Upper lobe of right lung (tissue), 1 donor: ENCODE measurements at regions not wholly inside any gene's neighbourhood (a gene's known extent, or its start where the extent isn't known, plus 50 kb on each side); places are given as distances from the start of the nearest gene placed in this dataset.

ENCODE experiments used
- ATAC-seq: fragments of 200-7000 bp; cut with Tn5 transposase; one replicate; pipeline ENCODE4 v1.9.1; 2020; ENCODE audit warnings: mild to moderate bottlenecking, moderate library complexity
- DNase-seq: peaks from one replicate; pipeline ENCODE4 v3.0.0-alpha.2; 2020
- H3K27ac ChIP-seq: fragments of 200-600 bp; one replicate; pipeline ENCODE4 v1.8.0; 2022
- H3K27me3 ChIP-seq: fragments of 200-600 bp; one replicate; pipeline ENCODE4 v1.8.0; 2022; ENCODE audit warnings: mild to moderate bottlenecking
- H3K36me3 ChIP-seq: fragments of 200-600 bp; one replicate; pipeline ENCODE4 v1.8.0; 2022
- H3K4me1 ChIP-seq: fragments of 200-600 bp; one replicate; pipeline ENCODE4 v1.8.0; 2022
- H3K4me3 ChIP-seq: fragments of 200-600 bp; one replicate; pipeline ENCODE4 v1.8.0; 2022; ENCODE audit warnings: mild to moderate bottlenecking
- H3K9me3 ChIP-seq: fragments of 200-600 bp; one replicate; pipeline ENCODE4 v1.8.0; 2022
- intact Hi-C: fragments of 100-400 bp; cut with DNase I; formaldehyde crosslinking; loops from one replicate; pipeline ENCODE4 v1.11.0; 2022
- TF ChIP-seq, protein P1 (sequence below): fragments of 200-600 bp; IDR thresholded peaks from one replicate; pipeline ENCODE4 v1.8.0; 2022; ENCODE audit warnings: antibody characterized with exemption
- donor health status: DM: no; HTN: yes; CAD: no; lungs with severe emphysema.

GRCh38 chr9:113650207-113651131 lies 186.9 kb downstream of the RGS3 start:
- no peak overlapping the region for H3K4me3 ChIP-seq
- intact Hi-C loops: no loop called here
- H3K27me3 ChIP-seq: no peaks in the 10 kb centered on the region
- ATAC-seq (no peak), DNase-seq (peak; percentile 48)
- no peaks in the 10 kb centered on the region for H3K9me3 ChIP-seq
- peaks cover 14% of the 10 kb centered on the region for H3K4me1 ChIP-seq
- TF ChIP-seq, protein P1, sequence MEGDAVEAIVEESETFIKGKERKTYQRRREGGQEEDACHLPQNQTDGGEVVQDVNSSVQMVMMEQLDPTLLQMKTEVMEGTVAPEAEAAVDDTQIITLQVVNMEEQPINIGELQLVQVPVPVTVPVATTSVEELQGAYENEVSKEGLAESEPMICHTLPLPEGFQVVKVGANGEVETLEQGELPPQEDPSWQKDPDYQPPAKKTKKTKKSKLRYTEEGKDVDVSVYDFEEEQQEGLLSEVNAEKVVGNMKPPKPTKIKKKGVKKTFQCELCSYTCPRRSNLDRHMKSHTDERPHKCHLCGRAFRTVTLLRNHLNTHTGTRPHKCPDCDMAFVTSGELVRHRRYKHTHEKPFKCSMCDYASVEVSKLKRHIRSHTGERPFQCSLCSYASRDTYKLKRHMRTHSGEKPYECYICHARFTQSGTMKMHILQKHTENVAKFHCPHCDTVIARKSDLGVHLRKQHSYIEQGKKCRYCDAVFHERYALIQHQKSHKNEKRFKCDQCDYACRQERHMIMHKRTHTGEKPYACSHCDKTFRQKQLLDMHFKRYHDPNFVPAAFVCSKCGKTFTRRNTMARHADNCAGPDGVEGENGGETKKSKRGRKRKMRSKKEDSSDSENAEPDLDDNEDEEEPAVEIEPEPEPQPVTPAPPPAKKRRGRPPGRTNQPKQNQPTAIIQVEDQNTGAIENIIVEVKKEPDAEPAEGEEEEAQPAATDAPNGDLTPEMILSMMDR: no peak
- no peak overlapping the region for H3K27ac ChIP-seq
- H3K36me3 ChIP-seq: no peaks in the 10 kb centered on the region

GRCh38 chr9:113651896-113652295 lies 188.4 kb downstream of the RGS3 start:
- intact Hi-C loops: no loop called here

GRCh38 chr9:113652355-113653152 lies 189.0 kb downstream of the RGS3 start:
- H3K27ac ChIP-seq: no peak overlapping the region
- no peak overlapping the region for H3K4me3 ChIP-seq
- peaks cover 20% of the 10 kb centered on the region for H3K4me1 ChIP-seq
- TF ChIP-seq, protein P1: no peak
- H3K9me3 ChIP-seq: no peaks in the 10 kb centered on the region
- intact Hi-C loops: no loop called here
- H3K27me3 ChIP-seq: no peaks in the 10 kb centered on the region
- H3K36me3 ChIP-seq: no peaks in the 10 kb centered on the region
- peak; percentile 44 for DNase-seq
- ATAC-seq: no peak

More at GRCh38 chr9:113651896-113652295, 188.4 kb downstream of the RGS3 start:
- TF ChIP-seq, protein P1: no peak
- Histone ChIP-seq H3K36me3 (no peaks in the 10 kb centered on the region), H3K27me3 (no peaks in the 10 kb centered on the region), H3K9me3 (no peaks in the 10 kb centered on the region), H3K4me1 (peaks cover 16% of the 10 kb centered on the region), H3K27ac (no peak overlapping the region), H3K4me3 (no peak overlapping the region)
- no peak for ATAC-seq
- DNase-seq: peak; percentile 23

DNA sequence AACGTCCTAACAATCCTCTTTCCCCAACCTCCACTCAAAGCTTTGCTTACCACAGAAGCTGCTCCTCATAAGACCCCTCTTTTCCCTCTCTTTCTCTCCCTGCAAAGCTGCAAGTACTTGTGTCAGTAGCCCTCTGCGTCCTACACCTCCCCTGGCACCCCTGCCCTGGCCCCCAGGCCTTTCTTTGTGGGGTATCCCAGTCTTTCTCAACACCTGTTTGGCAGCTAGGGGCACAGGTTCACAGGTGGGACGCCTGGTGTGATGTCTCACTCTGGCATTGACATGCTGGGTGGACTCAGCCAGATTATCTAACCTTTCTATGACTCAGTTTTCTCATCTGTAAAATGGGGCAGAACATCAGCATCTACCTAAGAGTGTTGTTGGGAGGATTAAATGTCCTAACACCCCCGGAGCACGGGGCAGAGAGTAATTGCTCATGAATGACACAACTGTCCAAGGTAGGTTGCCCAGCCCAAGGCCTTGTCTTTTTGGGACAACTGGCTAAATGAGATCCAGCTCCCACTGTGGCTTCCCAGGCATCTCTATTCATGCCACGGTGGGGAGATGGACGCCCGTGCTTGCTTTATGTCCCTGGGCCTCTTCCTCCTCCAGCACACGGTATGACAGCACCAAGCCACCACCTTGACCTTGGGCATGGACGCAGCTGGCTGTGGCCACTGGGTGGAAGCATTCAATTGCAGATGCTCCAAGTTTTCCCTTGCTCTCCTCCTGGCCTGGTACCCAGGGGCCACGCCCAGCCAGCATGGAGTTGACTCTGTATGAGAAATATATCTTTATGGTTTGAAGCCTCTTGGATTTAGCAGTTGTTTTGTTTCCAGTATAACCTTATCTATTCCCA lies 190.4 kb downstream of the RGS3 start:
- DNase-seq (peak; percentile 46), ATAC-seq (no peak)
- intact Hi-C loops: no loop called here
- H3K4me3 ChIP-seq: no peak overlapping the region
- H3K9me3 ChIP-seq: no peaks in the 10 kb centered on the region
- H3K27ac ChIP-seq: peak overlapping the region; percentile 69
- no peaks in the 10 kb centered on the region for H3K36me3 ChIP-seq
- TF ChIP-seq, protein P1: no peak
- no peaks in the 10 kb centered on the region for H3K27me3 ChIP-seq
- H3K4me1 ChIP-seq: peaks cover 23% of the 10 kb centered on the region
